Body of pancreas (tissue), 4 donors: ENCODE measurements at regions not wholly inside any gene's neighbourhood (a gene's known extent, or its start where the extent isn't known, plus 50 kb on each side); places are given as distances from the start of the nearest gene placed in this dataset.

Source experiments
- CTCF ChIP-seq, 7 experiments: fragments of 450-650 bp in 4 of 7; fragments of 200-600 bp in 3 of 7; sonication (generic) in 3 of 7; IDR thresholded peaks; one replicate each; pipeline ENCODE4 v1.5.1; 2016 to 2019; ENCODE audit warnings: antibody characterized with exemption in 7 of 7
- POLR2A ChIP-seq, 3 donors: fragments of 450-650 bp; IDR thresholded peaks; one replicate each; pipeline ENCODE4 v1.6.1; 2016; ENCODE audit warnings: antibody characterized with exemption in 3 of 3, mild to moderate bottlenecking in 2 of 3

GRCh38 chr11:26244207-26244606 is 87.7 kb upstream of the ANO3 start:
- TF ChIP-seq POLR2A (IDR thresholded peaks at IDR 0.05) (no peak), CTCF (IDR thresholded peaks at IDR 0.05) (no peak)
